GM23248 (cell line): ENCODE measurements at regions not wholly inside any gene's neighbourhood (a gene's known extent, or its start where the extent isn't known, plus 50 kb on each side); places are given as distances from the start of the nearest gene placed in this dataset.

Experiments
- DNase-seq: peaks from one replicate; pipeline ENCODE4 v3.0.0-alpha.2; 2015
- H2AFZ ChIP-seq: fragments of 200-600 bp; sonication (generic); 2 replicates; pipeline ENCODE4 v1.6.1; 2016; ENCODE audit warnings: antibody characterized with exemption
- H3F3A ChIP-seq: fragments of 200-600 bp; sonication (generic); 2 replicates; pipeline ENCODE4 v1.6.1; 2016; ENCODE audit warnings: mild to moderate bottlenecking, antibody characterized with exemption, mixed run types; ENCODE audit not compliant: insufficient read depth
- H3K27ac ChIP-seq: fragments of 200-600 bp; sonication (generic); 2 replicates; pipeline ENCODE4 v1.5.1; 2016; ENCODE audit warnings: mild to moderate bottlenecking
- H3K27me3 ChIP-seq: fragments of 200-600 bp; sonication (generic); replicated peaks from 2 replicates; pipeline ENCODE4 v1.6.1; 2016; ENCODE audit warnings: mild to moderate bottlenecking; ENCODE audit not compliant: insufficient read depth
- H3K36me3 ChIP-seq: fragments of 200-600 bp; sonication (generic); 2 replicates; pipeline ENCODE4 v1.6.1; 2016; ENCODE audit warnings: low read depth, mild to moderate bottlenecking
- H3K4me1 ChIP-seq: fragments of 200-600 bp; sonication (generic); 2 replicates; pipeline ENCODE4 v1.6.1; 2016; ENCODE audit warnings: mild to moderate bottlenecking; ENCODE audit not compliant: insufficient read depth
- H3K4me2 ChIP-seq: fragments of 200-600 bp; sonication (generic); one replicate; pipeline ENCODE4 v1.6.1; 2016; ENCODE audit warnings: mild to moderate bottlenecking; ENCODE audit not compliant: unreplicated experiment
- H3K4me3 ChIP-seq: fragments of 200-600 bp; sonication (generic); 2 replicates; pipeline ENCODE4 v1.5.1; 2016; ENCODE audit warnings: mild to moderate bottlenecking
- H3K79me2 ChIP-seq: fragments of 200-600 bp; sonication (generic); 2 replicates; pipeline ENCODE4 v1.6.1; 2016; ENCODE audit warnings: mild to moderate bottlenecking; ENCODE audit not compliant: insufficient read depth
- H3K9ac ChIP-seq: fragments of 200-600 bp; sonication (generic); 2 replicates; pipeline ENCODE4 v1.6.1; 2016; ENCODE audit warnings: mild to moderate bottlenecking
- H3K9me2 ChIP-seq: fragments of 200-600 bp; sonication (generic); 2 replicates; pipeline ENCODE4 v1.6.1; 2016; ENCODE audit warnings: mixed run types, mild to moderate bottlenecking, moderate library complexity; ENCODE audit not compliant: insufficient read depth
- H3K9me3 ChIP-seq: fragments of 200-600 bp; sonication (generic); one replicate; pipeline ENCODE4 v1.6.1; 2017; ENCODE audit warnings: low read depth
- H4K20me1 ChIP-seq: fragments of 200-600 bp; sonication (generic); 2 replicates; pipeline ENCODE4 v1.6.0; 2016; ENCODE audit not compliant: insufficient read depth
- EZH2 ChIP-seq: fragments of 200-600 bp; sonication (generic); IDR thresholded peaks from 2 replicates; pipeline ENCODE4 v1.6.1; 2018; ENCODE audit warnings: antibody characterized with exemption, mild to moderate bottlenecking; ENCODE audit not compliant: insufficient read depth, poor library complexity, severe bottlenecking
- EZH2phosphoT487 ChIP-seq: fragments of 200-600 bp; sonication (generic); IDR thresholded peaks from 2 replicates; pipeline ENCODE4 v1.6.1; 2018; ENCODE audit warnings: antibody characterized with exemption, moderate library complexity, mild to moderate bottlenecking, low read depth; ENCODE audit not compliant: insufficient read depth
- WGBS, 2 experiments: methylation state at CpG; one replicate each; pipeline ENCODE4 v1.1.6; 2015 to 2017; ENCODE audit warnings: low lambda C conversion rate in 2 of 2, low coverage in 1 of 2; ENCODE audit errors: missing lambda C conversion rate in 2 of 2; 5-methylcytosine and 5-hydroxymethylcytosine counted together
- in situ Hi-C: fragments of 300-500 bp; cut with MboI; formaldehyde crosslinking; loops from 2 replicates; pipeline ENCODE4 v1.15.0; 2020

DNA sequence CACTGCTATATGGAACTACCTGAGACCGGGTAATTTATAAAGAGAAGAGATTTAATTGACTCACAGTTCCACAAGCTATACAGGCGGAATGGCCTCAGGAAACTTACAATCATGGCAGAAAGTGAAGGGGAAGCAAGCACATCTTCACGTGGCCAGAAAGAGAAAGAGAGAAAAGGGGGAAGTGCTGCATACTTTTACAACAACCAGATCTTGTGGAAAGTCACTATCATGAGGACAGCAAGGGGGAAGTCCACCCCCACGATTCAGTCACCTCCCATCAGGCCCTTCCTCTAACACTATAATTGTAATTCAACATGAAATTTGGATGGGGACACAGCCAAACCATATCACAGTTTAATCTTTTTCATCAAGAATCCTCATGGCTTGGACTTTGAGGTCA, 339.2 kb upstream of the AJAP1 start:
- no peaks in the 10 kb centered on the region for H3K9me3 ChIP-seq
- no peak overlapping the region for H3K4me2 ChIP-seq
- DNase-seq: no peak
- H2AFZ ChIP-seq: no peak overlapping the region
- WGBS, 2 experiments: 10 to 15% methylated on average over 4 of the region's 4 CpGs
- H3K27ac ChIP-seq: no peak overlapping the region
- H3K79me2 ChIP-seq: no peaks in the 10 kb centered on the region
- no peaks in the 10 kb centered on the region for H3F3A ChIP-seq
- no peaks in the 10 kb centered on the region for H3K36me3 ChIP-seq
- no peaks in the 10 kb centered on the region for H3K27me3 ChIP-seq
- no peaks in the 10 kb centered on the region for H4K20me1 ChIP-seq
- TF ChIP-seq EZH2: no peak
- no peak for TF ChIP-seq EZH2phosphoT487
- in situ Hi-C loops: no loop called here
- no peak overlapping the region for H3K4me3 ChIP-seq
- H3K9me2 ChIP-seq: no peaks in the 10 kb centered on the region
- H3K4me1 ChIP-seq: no peaks in the 10 kb centered on the region
- no peak overlapping the region for H3K9ac ChIP-seq

DNA sequence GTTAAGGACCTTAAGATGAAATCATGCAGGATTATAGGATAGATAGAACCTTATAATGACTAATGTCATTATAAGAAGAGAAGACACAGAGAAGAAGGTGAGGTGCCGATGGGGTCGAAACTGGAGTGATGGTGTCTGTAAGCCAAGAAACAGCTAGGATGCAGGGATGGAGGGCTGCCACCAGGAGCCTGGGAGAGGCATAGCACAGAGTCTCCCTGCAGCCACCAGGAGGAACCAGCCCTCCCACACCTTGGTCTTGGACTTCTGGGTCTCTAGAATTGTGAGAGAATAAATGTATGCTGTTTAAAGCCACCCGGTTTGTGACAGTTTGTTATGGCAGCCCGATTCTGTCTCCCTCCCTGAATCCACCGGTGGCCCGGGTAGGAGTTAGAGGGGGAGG, 337.2 kb upstream of the AJAP1 start:
- Histone ChIP-seq H3K27me3 (no peaks in the 10 kb centered on the region), H2AFZ (no peak overlapping the region), H3F3A (no peaks in the 10 kb centered on the region), H3K36me3 (no peaks in the 10 kb centered on the region), H3K9me3 (no peaks in the 10 kb centered on the region), H3K9ac (no peak overlapping the region), H4K20me1 (no peaks in the 10 kb centered on the region), H3K4me2 (no peak overlapping the region), H3K79me2 (no peaks in the 10 kb centered on the region), H3K9me2 (no peaks in the 10 kb centered on the region), H3K4me3 (no peak overlapping the region), H3K27ac (no peak overlapping the region), H3K4me1 (no peaks in the 10 kb centered on the region)
- no peak for DNase-seq
- in situ Hi-C loops: no loop called here
- TF ChIP-seq EZH2phosphoT487: no peak
- TF ChIP-seq EZH2: no peak
- 41 to 59% methylated on average over 6 of the region's 6 CpGs for WGBS, 2 experiments

DNA sequence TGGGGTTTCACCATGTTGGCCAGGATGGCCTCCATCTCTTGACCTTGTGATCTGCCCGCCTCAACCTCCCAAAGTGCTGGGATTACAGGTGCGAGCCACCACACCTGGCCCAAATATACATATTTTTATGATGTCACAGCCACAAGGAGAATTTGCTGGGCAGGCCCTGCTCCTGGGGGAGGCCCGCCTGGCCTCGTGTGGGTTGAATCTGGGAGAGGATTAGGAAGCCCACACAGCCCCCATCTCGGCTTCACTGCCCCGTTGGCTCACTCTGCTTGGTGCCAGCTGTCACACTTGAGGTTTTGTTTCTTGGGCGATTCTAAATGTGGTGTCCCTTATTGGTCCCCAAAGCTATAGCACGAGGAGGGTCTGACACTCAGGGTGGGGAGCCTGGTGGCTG, 335.7 kb upstream of the AJAP1 start:
- no peak for TF ChIP-seq EZH2phosphoT487
- no peak for TF ChIP-seq EZH2

DNA sequence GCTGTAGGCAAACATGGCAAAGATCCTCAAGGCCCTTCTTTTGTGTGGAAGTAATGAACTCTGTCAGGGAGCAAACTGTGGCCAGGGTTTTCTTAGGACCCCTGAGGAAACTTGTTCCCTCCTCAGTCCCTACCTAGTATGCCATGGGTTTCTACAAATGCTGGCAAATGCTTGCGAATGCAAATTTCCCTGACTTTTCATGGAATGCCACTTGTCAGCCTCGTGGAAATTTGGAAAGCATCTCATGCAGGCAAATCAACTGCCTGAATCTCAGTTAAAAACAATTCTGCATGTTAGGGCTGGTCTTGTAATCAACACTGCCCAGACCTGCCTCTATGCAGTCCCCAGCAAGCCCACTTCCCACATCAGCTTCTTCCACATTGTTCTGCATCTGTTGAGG, 334.9 kb upstream of the AJAP1 start:
- Histone ChIP-seq H3K36me3 (no peaks in the 10 kb centered on the region), H2AFZ (no peak overlapping the region), H3K27ac (no peak overlapping the region), H3K9me2 (no peaks in the 10 kb centered on the region), H3K79me2 (no peaks in the 10 kb centered on the region), H3F3A (no peaks in the 10 kb centered on the region), H3K9ac (no peak overlapping the region), H3K27me3 (no peaks in the 10 kb centered on the region), H3K4me1 (no peaks in the 10 kb centered on the region), H3K4me2 (no peak overlapping the region), H3K9me3 (no peaks in the 10 kb centered on the region), H3K4me3 (no peak overlapping the region), H4K20me1 (no peaks in the 10 kb centered on the region)
- no peak for TF ChIP-seq EZH2
- TF ChIP-seq EZH2phosphoT487: no peak
- DNase-seq: no peak
- in situ Hi-C loops: no loop called here
- 6 to 11% methylated on average over 2 of the region's 2 CpGs for WGBS, 2 experiments

More for the DNA sequence above, 335.7 kb upstream of the AJAP1 start:
- H3K27me3 ChIP-seq: no peaks in the 10 kb centered on the region
- H3K4me1 ChIP-seq: no peaks in the 10 kb centered on the region
- in situ Hi-C loops: no loop called here
- H3F3A ChIP-seq: no peaks in the 10 kb centered on the region
- no peak overlapping the region for H3K4me3 ChIP-seq
- no peaks in the 10 kb centered on the region for H3K79me2 ChIP-seq
- no peak overlapping the region for H3K4me2 ChIP-seq
- no peaks in the 10 kb centered on the region for H4K20me1 ChIP-seq
- H2AFZ ChIP-seq: no peak overlapping the region
- H3K9ac ChIP-seq: no peak overlapping the region
- H3K9me3 ChIP-seq: no peaks in the 10 kb centered on the region
- H3K27ac ChIP-seq: no peak overlapping the region
- WGBS, 2 experiments: 22 to 25% methylated on average over 8 of the region's 8 CpGs
- H3K9me2 ChIP-seq: no peaks in the 10 kb centered on the region
- DNase-seq: no peak
- H3K36me3 ChIP-seq: no peaks in the 10 kb centered on the region

DNA sequence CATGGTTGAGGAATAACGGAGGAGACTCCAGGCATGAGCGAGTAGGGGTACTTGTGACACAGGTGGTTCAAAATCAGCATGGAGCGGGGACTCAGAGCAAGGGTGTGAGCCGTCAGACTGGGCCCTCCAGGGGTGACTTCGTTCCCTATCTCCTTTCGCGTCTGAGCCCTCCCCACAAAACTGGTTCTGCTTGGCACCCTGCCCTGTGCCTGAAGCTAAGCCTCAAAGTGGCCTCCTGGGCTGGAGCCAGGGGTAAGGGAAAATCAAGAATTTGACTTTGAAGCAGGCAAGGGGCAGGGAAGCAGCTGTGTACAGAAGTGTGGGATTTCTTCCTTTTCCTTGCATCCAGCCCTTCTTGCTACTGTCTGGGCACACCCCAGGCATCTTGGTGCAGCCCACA, 331.5 kb upstream of the AJAP1 start:
- Histone ChIP-seq H3K4me2 (no peak overlapping the region), H3K79me2 (no peaks in the 10 kb centered on the region), H3K9me2 (no peaks in the 10 kb centered on the region), H3K36me3 (no peaks in the 10 kb centered on the region), H3K27ac (no peak overlapping the region), H3K27me3 (no peaks in the 10 kb centered on the region), H2AFZ (no peak overlapping the region), H3K4me3 (no peak overlapping the region), H3F3A (no peaks in the 10 kb centered on the region), H3K4me1 (no peaks in the 10 kb centered on the region), H3K9ac (no peak overlapping the region), H3K9me3 (no peaks in the 10 kb centered on the region), H4K20me1 (no peaks in the 10 kb centered on the region)
- WGBS, 2 experiments: 32 to 36% methylated on average over 6 to 7 of the region's 7 CpGs
- DNase-seq: no peak
- TF ChIP-seq EZH2: no peak
- in situ Hi-C loops: no loop called here
